ENCODE measurements at regions not wholly inside any gene's neighbourhood (a gene's known extent, or its start where the extent isn't known, plus 50 kb on each side); places are given as distances from the start of the nearest gene placed in this dataset.

- Histone ChIP-seq H3K27me3 (replicated peaks; ENCODE audit: control insufficient read depth, insufficient read depth, low read length) (no peaks in the 10 kb centered on the region), H3K4me3 (ENCODE audit: low read depth, low read length) (no peak overlapping the region), H3K9me3 (no peaks in the 10 kb centered on the region), H3K36me3 (ENCODE audit: control insufficient read depth, insufficient read depth, low read length) (no peaks in the 10 kb centered on the region), H3K4me1 (no peaks in the 10 kb centered on the region)
- BruUV-seq (replicated peaks), result no TSS peak
- ChIA-PET POLR2A (no interaction called here), CTCF (no interaction called here)
- TF ChIP-seq, protein P1, sequence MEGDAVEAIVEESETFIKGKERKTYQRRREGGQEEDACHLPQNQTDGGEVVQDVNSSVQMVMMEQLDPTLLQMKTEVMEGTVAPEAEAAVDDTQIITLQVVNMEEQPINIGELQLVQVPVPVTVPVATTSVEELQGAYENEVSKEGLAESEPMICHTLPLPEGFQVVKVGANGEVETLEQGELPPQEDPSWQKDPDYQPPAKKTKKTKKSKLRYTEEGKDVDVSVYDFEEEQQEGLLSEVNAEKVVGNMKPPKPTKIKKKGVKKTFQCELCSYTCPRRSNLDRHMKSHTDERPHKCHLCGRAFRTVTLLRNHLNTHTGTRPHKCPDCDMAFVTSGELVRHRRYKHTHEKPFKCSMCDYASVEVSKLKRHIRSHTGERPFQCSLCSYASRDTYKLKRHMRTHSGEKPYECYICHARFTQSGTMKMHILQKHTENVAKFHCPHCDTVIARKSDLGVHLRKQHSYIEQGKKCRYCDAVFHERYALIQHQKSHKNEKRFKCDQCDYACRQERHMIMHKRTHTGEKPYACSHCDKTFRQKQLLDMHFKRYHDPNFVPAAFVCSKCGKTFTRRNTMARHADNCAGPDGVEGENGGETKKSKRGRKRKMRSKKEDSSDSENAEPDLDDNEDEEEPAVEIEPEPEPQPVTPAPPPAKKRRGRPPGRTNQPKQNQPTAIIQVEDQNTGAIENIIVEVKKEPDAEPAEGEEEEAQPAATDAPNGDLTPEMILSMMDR (IDR thresholded peaks at IDR 0.05; ENCODE audit: insufficient read depth in 1 of 2, low read depth in 1 of 2, low read length in 1 of 2, severe bottlenecking in 1 of 2, unreplicated experiment in 1 of 2), result no peak
- Mint-ChIP-seq H3K4me1 (ENCODE audit: low read depth, unreplicated experiment) (no peaks in the 10 kb centered on the region), H3K36me3 (ENCODE audit: insufficient read depth, unreplicated experiment) (no peaks in the 10 kb centered on the region), H3K9me3 (ENCODE audit: unreplicated experiment) (no peaks in the 10 kb centered on the region), H3K27me3 (ENCODE audit: insufficient read depth, unreplicated experiment) (peaks cover 2% of the 10 kb centered on the region), H3K4me3 (ENCODE audit: unreplicated experiment) (no peak overlapping the region), H3K27ac (ENCODE audit: unreplicated experiment) (no peak overlapping the region)
- no peak for DNase-seq
- intact Hi-C loops (cut with micrococcal nuclease; ENCODE audit: unreplicated experiment), result no loop called here
Measured at GRCh38 chr18:40612356-40612755, 1342.7 kb upstream of the PIK3C3 start.

DNA sequence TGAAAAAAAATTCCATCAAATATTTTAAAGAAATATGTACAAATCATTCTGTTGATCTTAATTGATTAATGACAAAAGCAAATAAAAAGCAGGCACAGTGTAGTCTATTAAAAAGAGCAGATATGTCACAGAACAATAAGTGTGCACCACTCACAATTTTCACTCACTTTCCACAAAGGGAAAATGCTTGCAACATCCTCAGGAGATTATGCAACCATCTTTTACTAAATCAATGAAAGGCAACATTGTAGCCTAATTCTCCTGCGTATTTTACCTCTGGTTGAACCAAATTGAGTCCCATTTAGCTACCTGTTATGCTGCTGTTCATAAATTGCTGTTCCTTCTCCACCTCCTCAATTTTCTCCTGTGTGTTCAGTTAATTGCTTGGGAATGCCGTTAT lies 1346.8 kb upstream of the PIK3C3 start:
- Mint-ChIP-seq H3K27me3 (ENCODE audit: insufficient read depth, unreplicated experiment) (peaks cover 2% of the 10 kb centered on the region), H3K36me3 (ENCODE audit: insufficient read depth, unreplicated experiment) (no peaks in the 10 kb centered on the region), H3K4me3 (ENCODE audit: unreplicated experiment) (no peak overlapping the region), H3K27ac (ENCODE audit: unreplicated experiment) (no peak overlapping the region), H3K9me3 (ENCODE audit: unreplicated experiment) (no peaks in the 10 kb centered on the region), H3K4me1 (ENCODE audit: low read depth, unreplicated experiment) (no peaks in the 10 kb centered on the region)
- no peaks in the 10 kb centered on the region for H3K9me3 ChIP-seq
- no peaks in the 10 kb centered on the region for H3K4me1 ChIP-seq
- BruUV-seq (replicated peaks), result no TSS peak
- no peaks in the 10 kb centered on the region for H3K36me3 ChIP-seq (ENCODE audit: control insufficient read depth, insufficient read depth, low read length)
- DNase-seq, result no peak
- ChIA-PET POLR2A (no interaction called here), CTCF (no interaction called here)
- no peaks in the 10 kb centered on the region for H3K27me3 ChIP-seq (replicated peaks; ENCODE audit: control insufficient read depth, insufficient read depth, low read length)
- intact Hi-C loops (cut with micrococcal nuclease; ENCODE audit: unreplicated experiment), result no loop called here
- TF ChIP-seq, protein P1 (IDR thresholded peaks at IDR 0.05; ENCODE audit: insufficient read depth in 1 of 2, low read depth in 1 of 2, low read length in 1 of 2, severe bottlenecking in 1 of 2, unreplicated experiment in 1 of 2), result no peak
- H3K4me3 ChIP-seq (ENCODE audit: low read depth, low read length), result no peak overlapping the region

GRCh38 chr18:40607542-40608148 lies 1347.4 kb upstream of the PIK3C3 start:
- POLR2A ChIA-PET, result no interaction called here
- no peak overlapping the region for H3K4me3 Mint-ChIP-seq (ENCODE audit: unreplicated experiment)

More at GRCh38 chr18:40607542-40608148, 1347.4 kb upstream of the PIK3C3 start:
- Mint-ChIP-seq H3K4me1 (ENCODE audit: low read depth, unreplicated experiment) (no peaks in the 10 kb centered on the region), H3K9me3 (ENCODE audit: unreplicated experiment) (no peaks in the 10 kb centered on the region), H3K27me3 (ENCODE audit: insufficient read depth, unreplicated experiment) (peaks cover 2% of the 10 kb centered on the region), H3K36me3 (ENCODE audit: insufficient read depth, unreplicated experiment) (no peaks in the 10 kb centered on the region), H3K27ac (ENCODE audit: unreplicated experiment) (no peak overlapping the region)
- CTCF ChIA-PET, result no interaction called here
- no TSS peak for BruUV-seq (replicated peaks)
- Histone ChIP-seq H3K4me1 (no peaks in the 10 kb centered on the region), H3K36me3 (ENCODE audit: control insufficient read depth, insufficient read depth, low read length) (no peaks in the 10 kb centered on the region), H3K9me3 (no peaks in the 10 kb centered on the region), H3K4me3 (ENCODE audit: low read depth, low read length) (no peak overlapping the region), H3K27me3 (replicated peaks; ENCODE audit: control insufficient read depth, insufficient read depth, low read length) (no peaks in the 10 kb centered on the region)
- intact Hi-C loops (cut with micrococcal nuclease; ENCODE audit: unreplicated experiment), result no loop called here
- TF ChIP-seq, protein P1 (IDR thresholded peaks at IDR 0.05; ENCODE audit: insufficient read depth in 1 of 2, low read depth in 1 of 2, low read length in 1 of 2, severe bottlenecking in 1 of 2, unreplicated experiment in 1 of 2), result no peak
- no peak for DNase-seq

Measured in Caco-2 (cell line).